Immature natural killer cell (primary cell): ENCODE measurements at regions not wholly inside any gene's neighbourhood (a gene's known extent, or its start where the extent isn't known, plus 50 kb on each side); places are given as distances from the start of the nearest gene placed in this dataset.

Source experiments
- DNase-seq, 3 donors: peaks; one replicate each; pipeline ENCODE4 v3.0.0; 2022; ENCODE audit warnings: mixed read lengths in 1 of 3
- H3K27ac Mint-ChIP-seq, 6 donors: one replicate each; pipeline ENCODE4 v1.8.0; 2020; ENCODE audit warnings: mixed read lengths in 6 of 6, mild to moderate bottlenecking in 5 of 6, inconsistent platforms in 4 of 6, moderate library complexity in 3 of 6
- H3K27me3 Mint-ChIP-seq, 3 donors: one replicate each; pipeline ENCODE4 v1.8.0; 2020 to 2021; ENCODE audit warnings: low read depth in 3 of 3, mild to moderate bottlenecking in 3 of 3, mixed read lengths in 3 of 3, moderate library complexity in 3 of 3, inconsistent platforms in 1 of 3
- H3K36me3 Mint-ChIP-seq, 3 donors: one replicate each; pipeline ENCODE4 v1.8.0; 2020; ENCODE audit warnings: mixed read lengths in 3 of 3, inconsistent platforms in 2 of 3, mild to moderate bottlenecking in 2 of 3
- H3K4me1 Mint-ChIP-seq, 2 donors: one replicate each; pipeline ENCODE4 v1.8.0; 2020; ENCODE audit warnings: inconsistent platforms in 2 of 2, mild to moderate bottlenecking in 2 of 2, mixed read lengths in 2 of 2, moderate library complexity in 1 of 2
- H3K4me3 Mint-ChIP-seq, 5 donors: one replicate each; pipeline ENCODE4 v1.8.0; 2020; ENCODE audit warnings: mild to moderate bottlenecking in 5 of 5, mixed read lengths in 5 of 5, inconsistent platforms in 3 of 5, moderate library complexity in 3 of 5
- H3K9me3 Mint-ChIP-seq, 6 donors: one replicate each; pipeline ENCODE4 v1.8.0; 2020; ENCODE audit warnings: mild to moderate bottlenecking in 6 of 6, mixed read lengths in 6 of 6, inconsistent platforms in 4 of 6, moderate library complexity in 3 of 6

GRCh38 chr6:19035461-19036195 is 648.5 kb downstream of the RNF144B start:
- no peak overlapping the region for H3K27ac Mint-ChIP-seq
- H3K36me3 Mint-ChIP-seq: no peaks in the 10 kb centered on the region
- no peaks in the 10 kb centered on the region for H3K4me1 Mint-ChIP-seq
- no peak for DNase-seq
- peaks cover 0 to 8% (median 5%) of the 10 kb centered on the region in 6 donors for H3K9me3 Mint-ChIP-seq
- peaks cover 0 to 2% (median 1%) of the 10 kb centered on the region in 3 donors for H3K27me3 Mint-ChIP-seq
- no peak overlapping the region for H3K4me3 Mint-ChIP-seq

- peaks cover 0 to 2% (median 1%) of the 10 kb centered on the region in 3 donors for H3K27me3 Mint-ChIP-seq
- no peaks in the 10 kb centered on the region for H3K36me3 Mint-ChIP-seq
Observed at GRCh38 chr6:19036196-19036555, 649.0 kb downstream of the RNF144B start.

GRCh38 chr6:19037607-19038006 is 650.5 kb downstream of the RNF144B start:
- Mint-ChIP-seq H3K4me1 (no peaks in the 10 kb centered on the region), H3K27ac (no peak overlapping the region), H3K36me3 (no peaks in the 10 kb centered on the region), H3K9me3 (peaks cover 0 to 19% (median 3%) of the 10 kb centered on the region in 6 donors), H3K27me3 (peaks cover 0 to 2% (median 1%) of the 10 kb centered on the region in 3 donors), H3K4me3 (no peak overlapping the region)
- no peak for DNase-seq

More at GRCh38 chr6:19036196-19036555, 649.0 kb downstream of the RNF144B start:
- Mint-ChIP-seq H3K4me1 (no peaks in the 10 kb centered on the region), H3K4me3 (no peak overlapping the region), H3K9me3 (peaks cover 0 to 8% (median 5%) of the 10 kb centered on the region in 6 donors), H3K27ac (no peak overlapping the region)
- no peak for DNase-seq

GRCh38 chr6:19039287-19039686 is 652.1 kb downstream of the RNF144B start:
- no peak overlapping the region for H3K4me3 Mint-ChIP-seq
- no peaks in the 10 kb centered on the region for H3K36me3 Mint-ChIP-seq
- H3K27ac Mint-ChIP-seq: no peak overlapping the region
- H3K4me1 Mint-ChIP-seq: no peaks in the 10 kb centered on the region
- peaks cover 0 to 2% (median 0%) of the 10 kb centered on the region in 3 donors for H3K27me3 Mint-ChIP-seq
- DNase-seq: no peak
- peaks cover 0 to 20% (median 1%) of the 10 kb centered on the region in 6 donors for H3K9me3 Mint-ChIP-seq

GRCh38 chr6:19041906-19042305 is 654.8 kb downstream of the RNF144B start:
- no peaks in the 10 kb centered on the region for H3K4me1 Mint-ChIP-seq
- no peak overlapping the region for H3K4me3 Mint-ChIP-seq
- peaks cover 0 to 2% (median 0%) of the 10 kb centered on the region in 3 donors for H3K27me3 Mint-ChIP-seq
- no peak for DNase-seq
- no peaks in the 10 kb centered on the region for H3K36me3 Mint-ChIP-seq
- no peak overlapping the region for H3K27ac Mint-ChIP-seq
- H3K9me3 Mint-ChIP-seq: peaks cover 0 to 20% (median 3%) of the 10 kb centered on the region in 6 donors

GRCh38 chr6:19042420-19042819 is 655.3 kb downstream of the RNF144B start:
- H3K36me3 Mint-ChIP-seq: no peaks in the 10 kb centered on the region
- no peak overlapping the region for H3K27ac Mint-ChIP-seq
- H3K27me3 Mint-ChIP-seq: peaks cover 0 to 2% (median 0%) of the 10 kb centered on the region in 3 donors
- no peak for DNase-seq
- peaks cover 0 to 20% (median 3%) of the 10 kb centered on the region in 6 donors for H3K9me3 Mint-ChIP-seq
- no peaks in the 10 kb centered on the region for H3K4me1 Mint-ChIP-seq
- H3K4me3 Mint-ChIP-seq: no peak overlapping the region

GRCh38 chr6:19050765-19051164 is 663.6 kb downstream of the RNF144B start:
- Mint-ChIP-seq H3K27me3 (no peaks in the 10 kb centered on the region), H3K4me3 (no peak overlapping the region), H3K4me1 (no peaks in the 10 kb centered on the region), H3K27ac (no peak overlapping the region), H3K9me3 (peaks cover 8 to 47% (median 19%) of the 10 kb centered on the region in 6 donors), H3K36me3 (no peaks in the 10 kb centered on the region)
- no peak for DNase-seq

GRCh38 chr6:19052219-19052618 is 665.1 kb downstream of the RNF144B start:
- H3K4me3 Mint-ChIP-seq: no peak overlapping the region
- DNase-seq: no peak

GRCh38 chr6:19059102-19059501 is 672.0 kb downstream of the RNF144B start:
- no peak overlapping the region for H3K27ac Mint-ChIP-seq
- peaks cover 0 to under 1% (median 0%) of the 10 kb centered on the region in 3 donors for H3K36me3 Mint-ChIP-seq
- H3K9me3 Mint-ChIP-seq: peaks cover 0 to 18% (median 5%) of the 10 kb centered on the region in 6 donors
- no peak for DNase-seq
- no peaks in the 10 kb centered on the region for H3K4me1 Mint-ChIP-seq
- peaks cover 0 to 3% (median 3%) of the 10 kb centered on the region in 3 donors for H3K27me3 Mint-ChIP-seq
- no peak overlapping the region for H3K4me3 Mint-ChIP-seq

More at GRCh38 chr6:19052219-19052618, 665.1 kb downstream of the RNF144B start:
- no peaks in the 10 kb centered on the region for H3K36me3 Mint-ChIP-seq
- H3K9me3 Mint-ChIP-seq: peaks cover 5 to 49% (median 19%) of the 10 kb centered on the region in 6 donors
- H3K4me1 Mint-ChIP-seq: no peaks in the 10 kb centered on the region
- no peak overlapping the region for H3K27ac Mint-ChIP-seq
- H3K27me3 Mint-ChIP-seq: no peaks in the 10 kb centered on the region

GRCh38 chr6:19067165-19067564 is 680.0 kb downstream of the RNF144B start:
- peaks cover 0 to 3% (median 2%) of the 10 kb centered on the region in 3 donors for H3K27me3 Mint-ChIP-seq
- H3K27ac Mint-ChIP-seq: no peak overlapping the region
- H3K4me3 Mint-ChIP-seq: no peak overlapping the region
- peaks cover 0 to 4% (median 0%) of the 10 kb centered on the region in 3 donors for H3K36me3 Mint-ChIP-seq
- H3K9me3 Mint-ChIP-seq: peaks cover 4 to 29% (median 16%) of the 10 kb centered on the region in 6 donors
- DNase-seq: no peak
- no peaks in the 10 kb centered on the region for H3K4me1 Mint-ChIP-seq

- Mint-ChIP-seq H3K27ac (no peak overlapping the region), H3K27me3 (no peaks in the 10 kb centered on the region), H3K4me1 (no peaks in the 10 kb centered on the region), H3K4me3 (no peak overlapping the region), H3K9me3 (peaks cover 6 to 57% (median 19%) of the 10 kb centered on the region in 6 donors), H3K36me3 (peaks cover 0 to 3% (median 0%) of the 10 kb centered on the region in 3 donors)
- DNase-seq: no peak
Observed at GRCh38 chr6:19070520-19070919, 683.4 kb downstream of the RNF144B start.

GRCh38 chr6:19083801-19084200 is 696.7 kb downstream of the RNF144B start:
- no peaks in the 10 kb centered on the region for H3K36me3 Mint-ChIP-seq
- H3K9me3 Mint-ChIP-seq: peaks cover 0 to 25% (median 5%) of the 10 kb centered on the region in 6 donors
- no peaks in the 10 kb centered on the region for H3K4me1 Mint-ChIP-seq
- DNase-seq: no peak
- no peaks in the 10 kb centered on the region for H3K27me3 Mint-ChIP-seq
- no peak overlapping the region for H3K27ac Mint-ChIP-seq
- no peak overlapping the region for H3K4me3 Mint-ChIP-seq

GRCh38 chr6:19086480-19086879 is 699.3 kb downstream of the RNF144B start:
- H3K27me3 Mint-ChIP-seq: no peaks in the 10 kb centered on the region
- H3K36me3 Mint-ChIP-seq: no peaks in the 10 kb centered on the region
- H3K4me1 Mint-ChIP-seq: no peaks in the 10 kb centered on the region
- H3K27ac Mint-ChIP-seq: no peak overlapping the region
- H3K9me3 Mint-ChIP-seq: peaks cover 0 to 18% (median 5%) of the 10 kb centered on the region in 6 donors
- no peak for DNase-seq
- no peak overlapping the region for H3K4me3 Mint-ChIP-seq

- Mint-ChIP-seq H3K4me1 (no peaks in the 10 kb centered on the region), H3K4me3 (no peak overlapping the region)
Observed at GRCh38 chr6:19087296-19087695, 700.1 kb downstream of the RNF144B start.

More at GRCh38 chr6:19087296-19087695, 700.1 kb downstream of the RNF144B start:
- peaks cover 0 to 16% (median 5%) of the 10 kb centered on the region in 6 donors for H3K9me3 Mint-ChIP-seq
- H3K27ac Mint-ChIP-seq: no peak overlapping the region
- DNase-seq: no peak
- H3K36me3 Mint-ChIP-seq: no peaks in the 10 kb centered on the region
- H3K27me3 Mint-ChIP-seq: no peaks in the 10 kb centered on the region
